ENCODE measurements at regions not wholly inside any gene's neighbourhood (a gene's known extent, or its start where the extent isn't known, plus 50 kb on each side); places are given as distances from the start of the nearest gene placed in this dataset.

- TF ChIP-seq CTCF (IDR thresholded peaks at IDR 0.05) = no peak
- no peak for TF ChIP-seq EP300 (IDR thresholded peaks at IDR 0.05)
- no peak for TF ChIP-seq POLR2AphosphoS5 (IDR thresholded peaks at IDR 0.05)
- TF ChIP-seq POLR2A (IDR thresholded peaks at IDR 0.05) = no peak
- no peaks in the 10 kb centered on the region for H3K36me3 ChIP-seq
- H3K27me3 ChIP-seq = no peaks in the 10 kb centered on the region
- no peak for ATAC-seq
- no peak overlapping the region for H3K27ac ChIP-seq
- WGBS, 2 donors (ENCODE audit: low coverage in 1 of 2) = 73 to 75% methylated on average over 1 to 2 of the region's 2 CpGs
- H3K4me1 ChIP-seq = peaks cover 0 to 7% (median 6%) of the 10 kb centered on the region in 3 donors
- peaks cover 0 to 12% (median 0%) of the 10 kb centered on the region in 3 donors for H3K9me3 ChIP-seq
- no peak overlapping the region for H3K4me3 ChIP-seq
These were observed 60.7 kb upstream of the BDKRB2 start for GRCh38 chr14:96143906-96144305.

- H3K4me3 ChIP-seq = no peak overlapping the region
- ATAC-seq = no peak
- H3K27ac ChIP-seq = peak overlapping the region in 3 of 4 donors; percentile 19 to 69 (median 53)
- H3K4me1 ChIP-seq = peaks cover 0 to 7% (median 6%) of the 10 kb centered on the region in 3 donors
- no peaks in the 10 kb centered on the region for H3K27me3 ChIP-seq
- TF ChIP-seq CTCF (IDR thresholded peaks at IDR 0.05) = no peak
- 53 to 70% methylated on average over 5 of the region's 6 CpGs for WGBS, 2 donors (ENCODE audit: low coverage in 1 of 2)
- H3K36me3 ChIP-seq = no peaks in the 10 kb centered on the region
- H3K9me3 ChIP-seq = peaks cover 0 to 9% (median 0%) of the 10 kb centered on the region in 3 donors
These were observed 59.3 kb upstream of the BDKRB2 start for GRCh38 chr14:96145116-96145864.

- 48 to 52% methylated on average over 2 to 3 of the region's 4 CpGs for whole genome bisulfite sequencing, 2 donors (ENCODE audit: low coverage in 1 of 2)
- ATAC-seq = peak; percentile 73
- H3K27ac ChIP-seq = peak overlapping the region in 3 of 4 donors; percentile 19 to 69 (median 53)
These were observed 58.4 kb upstream of the BDKRB2 start for GRCh38 chr14:96146131-96146771.

GRCh38 chr14:96148631-96149030, 56.0 kb upstream of the BDKRB2 start:
- no peak for ATAC-seq
- no peak overlapping the region for H3K4me3 ChIP-seq

More at GRCh38 chr14:96146131-96146771, 58.4 kb upstream of the BDKRB2 start:
- H3K27me3 ChIP-seq = no peaks in the 10 kb centered on the region
- no peak overlapping the region for H3K4me3 ChIP-seq
- H3K9me3 ChIP-seq = peaks cover 0 to 9% (median 0%) of the 10 kb centered on the region in 3 donors
- H3K36me3 ChIP-seq = no peaks in the 10 kb centered on the region
- TF ChIP-seq CTCF (IDR thresholded peaks at IDR 0.05) (no peak), EP300 (IDR thresholded peaks at IDR 0.05) (no peak), POLR2AphosphoS5 (IDR thresholded peaks at IDR 0.05) (peak; percentile 75)
- peaks cover 0 to 7% (median 6%) of the 10 kb centered on the region in 3 donors for H3K4me1 ChIP-seq

More at GRCh38 chr14:96148631-96149030, 56.0 kb upstream of the BDKRB2 start:
- no peaks in the 10 kb centered on the region for H3K9me3 ChIP-seq
- peaks cover 0 to 7% (median 6%) of the 10 kb centered on the region in 3 donors for H3K4me1 ChIP-seq
- no peak for TF ChIP-seq EP300 (IDR thresholded peaks at IDR 0.05)
- TF ChIP-seq POLR2AphosphoS5 (IDR thresholded peaks at IDR 0.05) = no peak
- no peak for TF ChIP-seq CTCF (IDR thresholded peaks at IDR 0.05)
- WGBS, 2 donors (ENCODE audit: low coverage in 1 of 2) = 60% methylated on average over 1 of the region's 3 CpGs; no CpG with 5 or more reads in 1 of the 2 donors
- H3K36me3 ChIP-seq = no peaks in the 10 kb centered on the region
- no peaks in the 10 kb centered on the region for H3K27me3 ChIP-seq
- no peak overlapping the region for H3K27ac ChIP-seq

Data from gastroesophageal sphincter (tissue), 4 donors.